Left ventricle myocardium superior (tissue), 1 donor: ENCODE measurements at regions not wholly inside any gene's neighbourhood (a gene's known extent, or its start where the extent isn't known, plus 50 kb on each side); places are given as distances from the start of the nearest gene placed in this dataset.
"Not testable (repeated sequence)": the region's sequence is repeated elsewhere in the genome, so short reads cannot be mapped to it uniquely, and the experiment has no call there.

ENCODE experiments used
- ATAC-seq: fragments of 200-7000 bp; cut with Tn5 transposase; one replicate; pipeline ENCODE4 v1.9.1; 2020; ENCODE audit warnings: mild to moderate bottlenecking, moderate library complexity
- DNase-seq: peaks from one replicate; pipeline ENCODE4 v3.0.0-alpha.2; 2020
- intact Hi-C: fragments of 100-400 bp; cut with micrococcal nuclease; formaldehyde crosslinking; loops from one replicate; pipeline ENCODE4 v1.11.0; 2022
- donor health status: DM: no; HTN: yes; CAD: no; lungs with severe emphysema.

GRCh38 chr5:12574298-12575093 lies 670.2 kb upstream of the CTNND2 start:
- intact Hi-C loops, DNase-seq, ATAC-seq: not testable (repeated sequence)

- intact Hi-C loops, ATAC-seq, DNase-seq: not testable (repeated sequence)
Measured at GRCh38 chr5:12573916-12574297, 669.7 kb upstream of the CTNND2 start.

- ATAC-seq (no peak), DNase-seq (no peak)
- intact Hi-C loops: no loop called here
Measured at GRCh38 chr5:12570688-12571087, 666.4 kb upstream of the CTNND2 start.

DNA sequence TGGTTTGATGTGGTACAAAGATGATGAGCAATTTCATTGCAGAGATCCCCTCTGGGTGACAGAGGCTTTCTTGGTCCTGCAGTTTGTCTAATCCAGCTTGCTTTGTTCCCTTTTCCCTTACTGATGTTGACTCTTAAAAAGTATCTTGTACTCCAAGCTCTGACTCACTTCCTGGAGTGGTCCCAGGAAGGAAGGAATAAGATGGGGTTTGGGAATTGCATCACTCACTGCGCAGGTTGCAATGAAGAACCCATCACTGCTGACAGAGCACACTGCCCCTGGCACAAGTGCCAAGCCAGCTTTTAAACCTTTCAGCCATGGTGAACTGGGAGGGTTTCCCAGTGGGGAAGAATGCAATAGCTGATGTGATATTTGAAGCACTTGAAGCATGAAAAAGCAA lies 662.2 kb upstream of the CTNND2 start:
- intact Hi-C loops: no loop called here
- ATAC-seq: no peak
- DNase-seq: no peak

- DNase-seq (no peak), ATAC-seq (no peak)
- intact Hi-C loops: no loop called here
Measured at GRCh38 chr5:12557012-12557411, 652.8 kb upstream of the CTNND2 start.

- ATAC-seq (no peak), DNase-seq (no peak)
- intact Hi-C loops: no loop called here
Measured at GRCh38 chr5:12526113-12526512, 621.9 kb upstream of the CTNND2 start.

- ATAC-seq (no peak), DNase-seq (no peak)
- intact Hi-C loops: no loop called here
Measured at GRCh38 chr5:12522116-12522515, 617.9 kb upstream of the CTNND2 start.

GRCh38 chr5:12504983-12505382 lies 600.7 kb upstream of the CTNND2 start:
- DNase-seq, ATAC-seq, intact Hi-C loops: not testable (repeated sequence)

GRCh38 chr5:12488161-12488560 lies 583.9 kb upstream of the CTNND2 start:
- DNase-seq (no peak), ATAC-seq (no peak)
- intact Hi-C loops: no loop called here

DNA sequence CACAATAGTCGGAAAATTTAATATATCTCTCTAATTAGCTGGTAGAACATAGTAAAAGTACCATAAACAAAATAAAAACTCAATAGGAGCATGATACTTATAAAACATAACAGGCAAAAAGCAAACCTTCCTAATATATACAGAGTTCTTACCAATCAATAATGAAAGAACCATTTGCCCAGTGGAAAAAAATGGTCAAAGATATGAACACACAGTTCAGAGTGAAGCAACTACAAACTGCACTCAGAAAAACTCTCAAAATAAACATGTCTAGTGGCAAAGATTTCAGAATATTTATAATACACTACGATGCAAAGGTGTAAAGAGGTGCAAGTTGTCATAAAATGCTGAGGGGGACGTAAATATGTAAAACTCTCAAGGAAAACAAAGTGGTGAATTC lies 576.2 kb upstream of the CTNND2 start:
- no peak for DNase-seq
- ATAC-seq: no peak
- intact Hi-C loops: no loop called here

DNA sequence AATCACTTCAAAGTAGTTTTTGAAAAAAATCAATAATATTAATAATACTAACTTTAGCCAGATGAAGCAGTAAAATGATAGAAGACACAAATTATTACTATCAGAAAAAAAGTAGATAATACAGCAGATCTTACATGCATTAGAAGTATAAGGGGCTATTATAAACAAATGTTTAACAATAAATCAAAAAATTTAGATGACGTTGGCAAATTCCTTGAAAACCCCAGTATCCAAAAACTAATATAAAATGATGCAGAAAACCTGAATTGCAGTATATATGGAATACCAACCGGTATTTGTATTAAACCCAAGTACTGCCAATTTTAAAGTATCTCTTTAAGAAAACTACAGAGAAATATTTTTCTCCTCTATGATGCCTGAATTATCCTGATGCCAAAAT lies 573.3 kb upstream of the CTNND2 start:
- ATAC-seq: no peak
- DNase-seq: no peak
- intact Hi-C loops: no loop called here

- intact Hi-C loops: no loop called here
- ATAC-seq (no peak), DNase-seq (no peak)
Measured at GRCh38 chr5:12467799-12468198, 563.6 kb upstream of the CTNND2 start.

GRCh38 chr5:12460493-12461261 lies 556.4 kb upstream of the CTNND2 start:
- DNase-seq (no peak), ATAC-seq (no peak)
- intact Hi-C loops: no loop called here

GRCh38 chr5:12459326-12459725 lies 555.1 kb upstream of the CTNND2 start:
- intact Hi-C loops: no loop called here
- no peak for ATAC-seq
- DNase-seq: no peak

DNA sequence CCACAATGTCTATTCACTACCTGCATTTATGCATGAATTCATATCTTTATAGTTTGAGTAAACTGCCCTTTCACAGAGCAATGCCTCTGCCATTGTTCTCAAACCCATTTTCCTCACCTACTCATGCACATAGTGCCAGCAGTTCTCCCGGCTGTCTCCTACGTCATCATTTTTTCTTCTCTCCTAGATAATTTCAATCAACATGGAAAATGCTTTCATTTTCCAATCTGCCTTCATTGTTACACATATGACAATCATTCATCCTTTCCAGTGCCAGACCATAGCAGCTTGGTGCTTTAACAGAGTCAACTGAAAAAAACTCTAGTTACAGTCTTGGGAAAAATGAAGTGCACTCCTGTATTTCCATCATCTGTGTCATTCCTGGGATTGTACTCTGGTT lies 514.8 kb upstream of the CTNND2 start:
- intact Hi-C loops: no loop called here
- DNase-seq (no peak), ATAC-seq (no peak)

GRCh38 chr5:12413585-12413984 lies 509.3 kb upstream of the CTNND2 start:
- intact Hi-C loops: no loop called here
- ATAC-seq (no peak), DNase-seq (no peak)

GRCh38 chr5:12413075-12413474 lies 508.8 kb upstream of the CTNND2 start:
- DNase-seq (no peak), ATAC-seq (no peak)
- intact Hi-C loops: no loop called here

DNA sequence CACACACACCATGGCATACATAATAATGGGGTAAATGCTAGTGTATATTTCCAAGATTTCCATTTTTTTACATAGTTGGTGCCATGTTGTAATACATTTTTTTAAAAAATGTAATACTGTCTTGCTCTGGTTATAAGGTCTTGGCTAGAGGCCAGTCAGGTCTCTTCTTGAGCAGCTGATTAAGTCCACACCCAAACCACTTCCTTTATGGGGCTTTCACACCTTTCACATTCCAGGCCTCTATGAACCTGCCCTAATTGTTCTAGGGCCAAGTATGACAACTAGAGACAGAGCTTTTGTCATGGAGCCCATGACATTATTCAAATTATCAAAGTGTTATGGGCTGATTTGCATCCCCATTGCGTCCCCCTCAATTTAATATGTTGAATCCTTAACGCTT lies 495.6 kb upstream of the CTNND2 start:
- ATAC-seq (no peak), DNase-seq (no peak)
- intact Hi-C loops: no loop called here

GRCh38 chr5:12392246-12392645 lies 488.0 kb upstream of the CTNND2 start:
- DNase-seq (no peak), ATAC-seq (no peak)
- intact Hi-C loops: no loop called here

DNA sequence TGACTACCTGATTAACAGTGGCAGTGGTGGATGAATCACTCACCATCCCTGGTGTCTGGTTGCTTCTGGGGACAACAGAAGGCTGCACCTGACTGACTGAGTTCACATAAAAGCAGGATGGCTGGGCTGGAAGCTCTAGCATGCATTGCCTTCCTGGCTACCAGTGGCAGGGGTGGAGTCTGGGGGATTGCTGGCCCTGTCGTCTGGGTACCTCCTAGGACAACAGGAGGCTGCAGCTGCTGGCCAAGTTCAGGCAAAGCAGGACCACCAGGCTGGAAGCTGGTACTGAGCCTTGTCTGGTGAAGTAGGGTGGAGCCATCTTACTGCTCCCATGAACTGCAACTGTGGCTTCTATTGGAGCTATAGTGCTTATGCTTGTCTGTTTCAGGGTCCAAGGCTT lies 480.8 kb upstream of the CTNND2 start:
- intact Hi-C loops: no loop called here
- no peak for ATAC-seq
- DNase-seq: no peak

DNA sequence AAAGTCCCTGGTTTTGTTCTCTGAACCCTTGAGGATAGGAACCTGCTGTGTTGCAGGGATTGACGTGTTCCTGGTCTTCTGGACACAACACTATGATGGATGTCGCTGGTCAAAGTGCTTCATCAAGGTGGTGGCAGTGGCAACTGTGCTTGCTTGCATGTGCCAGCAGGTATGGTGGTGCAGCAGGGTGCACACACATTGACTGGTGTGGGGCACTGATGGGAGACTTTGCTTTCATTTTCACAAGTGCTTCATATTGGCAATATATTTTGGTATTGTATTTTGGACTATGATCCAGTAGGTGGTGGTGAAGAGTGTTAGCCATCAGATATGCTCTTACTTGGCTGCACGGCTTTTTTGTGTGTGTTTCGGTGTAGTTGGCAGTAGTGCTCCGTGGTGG lies 479.8 kb upstream of the CTNND2 start:
- intact Hi-C loops: no loop called here
- ATAC-seq: no peak
- no peak for DNase-seq
